ENCODE measurements at regions not wholly inside any gene's neighbourhood (a gene's known extent, or its start where the extent isn't known, plus 50 kb on each side); places are given as distances from the start of the nearest gene placed in this dataset.
"Not testable (repeated sequence)": the region's sequence is repeated elsewhere in the genome, so short reads cannot be mapped to it uniquely, and the experiment has no call there.

DNA sequence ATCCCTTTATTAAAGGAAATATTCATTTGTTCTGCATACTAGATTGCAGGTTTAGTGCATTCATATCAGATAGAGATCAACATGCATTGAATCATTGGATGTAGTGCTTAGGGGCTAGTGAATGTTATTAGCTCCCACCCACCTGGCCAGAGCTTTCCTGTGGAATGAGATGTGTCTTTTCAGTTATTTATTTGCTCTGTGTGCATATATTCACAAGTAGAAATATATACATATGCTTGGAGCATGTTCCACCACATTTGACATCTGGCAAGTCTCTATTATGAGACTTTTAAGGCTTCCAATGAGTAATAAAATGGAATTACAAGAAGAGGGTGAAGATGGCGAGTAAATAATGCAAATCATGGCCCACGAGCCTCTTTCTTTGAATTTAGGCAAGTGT, 180.0 kb upstream of the LMO3 start:
- H3K27me3 ChIP-seq (replicated peaks; ENCODE audit: insufficient read depth), result no peaks in the 10 kb centered on the region
- no peak for TF ChIP-seq CTCF (IDR thresholded peaks at IDR 0.05)
- no peaks in the 10 kb centered on the region for H3K36me3 ChIP-seq
- no peak overlapping the region for H3K27ac ChIP-seq
- H3K4me3 ChIP-seq, result no peak overlapping the region
- no peaks in the 10 kb centered on the region for H3K4me1 ChIP-seq (ENCODE audit: control insufficient read depth in 1 of 2, low read depth in 2 of 2)
- no peaks in the 10 kb centered on the region for H3K9me3 ChIP-seq
- ATAC-seq (ENCODE audit: insufficient number of reproducible peaks, low FRiP score, low read depth), result no peak
- no peak for DNase-seq (ENCODE audit: low spot score)

DNA sequence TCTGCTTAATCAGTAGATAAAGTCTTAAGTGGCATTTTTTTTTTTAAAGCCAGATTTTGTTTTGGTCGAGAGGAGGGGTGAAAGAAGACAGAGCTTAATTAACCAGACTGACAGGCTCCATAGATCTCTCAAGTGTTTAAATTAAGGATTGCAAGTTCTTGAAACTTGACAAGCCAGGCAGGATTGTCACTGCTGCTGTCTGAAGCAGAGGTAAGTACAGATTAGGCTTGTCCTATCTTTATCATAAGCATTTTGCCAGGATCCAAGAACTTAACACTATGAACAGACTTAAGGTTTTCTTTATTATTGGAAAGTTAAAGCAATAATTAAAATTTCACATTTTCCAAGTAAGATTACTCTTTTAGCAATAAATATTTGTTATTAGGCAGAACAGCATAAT, 179.6 kb upstream of the LMO3 start:
- no peaks in the 10 kb centered on the region for H3K4me1 ChIP-seq (ENCODE audit: control insufficient read depth in 1 of 2, low read depth in 2 of 2)

GRCh38 chr12:16769129-16769528, 163.2 kb upstream of the LMO3 start:
- not testable (repeated sequence) for H3K9me3 ChIP-seq; H3K27me3 ChIP-seq (replicated peaks; ENCODE audit: insufficient read depth); ATAC-seq (ENCODE audit: insufficient number of reproducible peaks, low FRiP score, low read depth); H3K27ac ChIP-seq; H3K36me3 ChIP-seq; H3K4me3 ChIP-seq; H3K4me1 ChIP-seq (ENCODE audit: control insufficient read depth in 1 of 2, low read depth in 2 of 2); DNase-seq (ENCODE audit: low spot score)

More for the DNA sequence above, 179.6 kb upstream of the LMO3 start:
- DNase-seq (ENCODE audit: low spot score) (no peak), ATAC-seq (ENCODE audit: insufficient number of reproducible peaks, low FRiP score, low read depth) (no peak)
- H3K27ac ChIP-seq, result no peak overlapping the region
- no peaks in the 10 kb centered on the region for H3K27me3 ChIP-seq (replicated peaks; ENCODE audit: insufficient read depth)
- H3K4me3 ChIP-seq, result no peak overlapping the region
- H3K9me3 ChIP-seq, result no peaks in the 10 kb centered on the region
- no peaks in the 10 kb centered on the region for H3K36me3 ChIP-seq
- no peak for TF ChIP-seq CTCF (IDR thresholded peaks at IDR 0.05)

- ATAC-seq (ENCODE audit: insufficient number of reproducible peaks, low FRiP score, low read depth) (no peak), DNase-seq (ENCODE audit: low spot score) (no peak)
- no peaks in the 10 kb centered on the region for H3K36me3 ChIP-seq
- no peaks in the 10 kb centered on the region for H3K9me3 ChIP-seq
- TF ChIP-seq CTCF (IDR thresholded peaks at IDR 0.05), result no peak
- H3K27ac ChIP-seq, result no peak overlapping the region
- H3K4me3 ChIP-seq, result no peak overlapping the region
- no peaks in the 10 kb centered on the region for H3K4me1 ChIP-seq (ENCODE audit: control insufficient read depth in 1 of 2, low read depth in 2 of 2)
- H3K27me3 ChIP-seq (replicated peaks; ENCODE audit: insufficient read depth), result no peaks in the 10 kb centered on the region
Observed at GRCh38 chr12:16766736-16767135, 160.8 kb upstream of the LMO3 start.

DNA sequence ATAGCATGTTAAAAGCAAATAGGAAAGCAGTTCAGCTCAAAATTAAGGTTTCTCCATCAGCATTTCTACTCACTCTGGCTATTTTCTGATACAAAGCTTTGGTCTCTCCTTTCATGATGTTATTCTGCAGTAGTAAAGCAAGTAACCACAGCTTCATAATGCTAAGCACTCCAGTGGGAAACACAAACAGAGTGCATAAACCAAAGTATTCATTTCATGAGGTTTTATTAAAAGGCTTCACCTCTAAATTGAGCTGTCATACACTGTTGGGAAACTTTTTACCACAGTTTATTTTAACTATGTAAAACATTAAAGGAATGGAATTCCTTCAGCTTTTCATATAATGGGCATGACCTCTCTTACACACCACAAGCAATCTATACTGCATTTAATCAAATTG, 157.9 kb upstream of the LMO3 start:
- no peak for TF ChIP-seq CTCF (IDR thresholded peaks at IDR 0.05)
- no peaks in the 10 kb centered on the region for H3K9me3 ChIP-seq
- DNase-seq (ENCODE audit: low spot score), result no peak
- H3K4me3 ChIP-seq, result no peak overlapping the region
- ATAC-seq (ENCODE audit: insufficient number of reproducible peaks, low FRiP score, low read depth), result no peak
- no peaks in the 10 kb centered on the region for H3K27me3 ChIP-seq (replicated peaks; ENCODE audit: insufficient read depth)
- H3K4me1 ChIP-seq (ENCODE audit: control insufficient read depth in 1 of 2, low read depth in 2 of 2), result no peaks in the 10 kb centered on the region
- H3K36me3 ChIP-seq, result no peaks in the 10 kb centered on the region
- no peak overlapping the region for H3K27ac ChIP-seq

DNA sequence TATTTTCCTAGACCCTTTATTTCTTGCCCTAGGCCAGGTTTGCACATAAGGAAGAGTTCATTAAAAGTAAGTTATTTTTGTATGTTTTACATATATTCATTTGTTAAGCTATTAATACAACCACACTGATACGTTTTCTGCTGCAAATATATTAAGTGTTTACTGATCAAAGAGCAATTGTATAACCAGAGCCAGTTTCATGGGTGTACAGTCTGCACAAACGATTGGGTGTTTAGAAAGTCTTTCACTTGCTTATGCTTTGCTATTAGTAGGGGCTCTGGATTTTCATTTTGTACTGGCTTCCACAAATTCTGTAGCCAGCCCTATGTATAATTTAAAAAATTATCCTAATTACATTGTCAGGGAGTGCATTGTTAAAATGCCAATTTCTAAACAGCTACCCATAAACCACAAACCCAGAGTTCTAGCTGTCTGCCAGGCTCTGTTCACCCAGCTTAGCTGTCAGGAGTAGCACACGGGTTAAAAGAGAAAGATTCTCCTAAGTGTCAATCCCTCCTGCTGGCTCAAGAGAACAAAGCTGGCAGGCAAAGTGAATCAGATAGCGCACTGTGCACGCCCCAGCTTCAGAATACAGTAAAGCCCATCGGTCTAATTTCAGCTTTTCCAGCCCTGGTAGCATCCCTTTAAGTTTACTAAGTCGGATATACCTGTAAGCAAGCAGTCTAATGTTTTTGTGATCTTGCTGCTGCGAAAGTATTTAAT, 151.0 kb upstream of the LMO3 start:
- no peaks in the 10 kb centered on the region for H3K27me3 ChIP-seq (replicated peaks; ENCODE audit: insufficient read depth)
- H3K9me3 ChIP-seq, result no peaks in the 10 kb centered on the region
- no peak for ATAC-seq (ENCODE audit: insufficient number of reproducible peaks, low FRiP score, low read depth)
- no peak overlapping the region for H3K27ac ChIP-seq
- H3K4me1 ChIP-seq (ENCODE audit: control insufficient read depth in 1 of 2, low read depth in 2 of 2), result no peaks in the 10 kb centered on the region
- no peak for DNase-seq (ENCODE audit: low spot score)
- TF ChIP-seq CTCF (IDR thresholded peaks at IDR 0.05), result no peak
- H3K4me3 ChIP-seq, result no peak overlapping the region
- no peaks in the 10 kb centered on the region for H3K36me3 ChIP-seq
